Neutrophil (primary cell): ENCODE measurements at regions not wholly inside any gene's neighbourhood (a gene's known extent, or its start where the extent isn't known, plus 50 kb on each side); places are given as distances from the start of the nearest gene placed in this dataset.

Experiments used
- H3K27ac ChIP-seq: fragments of 200-600 bp; sonication (generic); 2 replicates; pipeline ENCODE4 v1.5.1; 2016; ENCODE audit warnings: mild to moderate bottlenecking, moderate library complexity
- H3K27me3 ChIP-seq: fragments of 200-600 bp; sonication (generic); 2 replicates; pipeline ENCODE4 v1.6.0; 2016; ENCODE audit warnings: mild to moderate bottlenecking
- H3K36me3 ChIP-seq: fragments of 200-600 bp; sonication (generic); 2 replicates; pipeline ENCODE4 v1.5.1; 2017
- H3K4me1 ChIP-seq, 2 experiments: fragments of 200-600 bp in 1 of 2; sonication (generic) in 1 of 2; 1 replicate in 1 of 2; 2 replicates in 1 of 2; pipeline versions ENCODE4 v1.5.1 to v1.6.1; 2013 to 2016; ENCODE audit warnings: low read depth in 1 of 2, low read length in 1 of 2, mild to moderate bottlenecking in 1 of 2, moderate library complexity in 1 of 2; ENCODE audit not compliant: control insufficient read depth in 1 of 2, insufficient read depth in 1 of 2
- H3K4me3 ChIP-seq, 2 experiments: fragments of 200-600 bp in 1 of 2; sonication (generic) in 1 of 2; 1 replicate in 1 of 2; 2 replicates in 1 of 2; pipeline ENCODE4 v1.5.1; 2013 to 2016; ENCODE audit warnings: low read depth in 1 of 2, low read length in 1 of 2, mild to moderate bottlenecking in 1 of 2, moderate library complexity in 1 of 2
- H3K9me3 ChIP-seq: fragments of 200-600 bp; sonication (generic); 2 replicates; pipeline ENCODE4 v1.5.1; 2016
- CTCF ChIP-seq: fragments of 200-600 bp; sonication (generic); IDR thresholded peaks from 2 replicates; pipeline ENCODE4 v1.5.1; 2016; ENCODE audit warnings: antibody characterized with exemption

DNA sequence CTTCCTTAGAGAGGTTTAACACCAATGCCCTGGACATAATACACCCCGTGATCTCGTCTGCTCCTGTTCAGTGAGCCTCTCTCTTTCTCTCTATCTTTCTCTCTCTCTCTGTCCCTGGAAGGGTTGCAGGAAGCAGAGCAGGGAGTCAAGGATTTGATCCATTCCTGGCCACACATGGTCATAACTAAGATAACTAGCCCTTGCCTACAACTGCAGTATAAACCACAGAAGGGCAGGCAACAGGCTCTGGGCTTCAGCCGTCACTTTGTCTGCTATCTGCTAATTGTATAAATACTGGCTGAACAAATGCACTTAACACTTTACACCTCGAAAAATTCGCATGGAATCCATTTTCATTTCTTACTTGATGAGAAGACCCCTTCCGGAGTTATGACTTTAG, 357.5 kb upstream of the RUNX1 start:
- H3K9me3 ChIP-seq, result no peaks in the 10 kb centered on the region
- no peaks in the 10 kb centered on the region for H3K36me3 ChIP-seq
- no peak overlapping the region for H3K27ac ChIP-seq
- no peak overlapping the region for H3K4me3 ChIP-seq
- no peak for TF ChIP-seq CTCF
- H3K27me3 ChIP-seq, result no peaks in the 10 kb centered on the region
- H3K4me1 ChIP-seq, result no peaks in the 10 kb centered on the region

GRCh38 chr21:35405981-35406380, 356.9 kb upstream of the RUNX1 start:
- no peaks in the 10 kb centered on the region for H3K36me3 ChIP-seq
- TF ChIP-seq CTCF, result no peak
- H3K9me3 ChIP-seq, result no peaks in the 10 kb centered on the region
- no peaks in the 10 kb centered on the region for H3K27me3 ChIP-seq
- no peak overlapping the region for H3K27ac ChIP-seq
- H3K4me3 ChIP-seq, result no peak overlapping the region
- no peaks in the 10 kb centered on the region for H3K4me1 ChIP-seq

- Histone ChIP-seq H3K27me3 (no peaks in the 10 kb centered on the region), H3K4me1 (peaks cover 4 to 12% of the 10 kb centered on the region in 2 experiments), H3K27ac (no peak overlapping the region), H3K36me3 (no peaks in the 10 kb centered on the region), H3K4me3 (no peak overlapping the region), H3K9me3 (no peaks in the 10 kb centered on the region)
- TF ChIP-seq CTCF, result no peak
Measured at GRCh38 chr21:35404247-35404646, 355.1 kb upstream of the RUNX1 start.

GRCh38 chr21:35402061-35402460, 353.0 kb upstream of the RUNX1 start:
- TF ChIP-seq CTCF, result no peak
- Histone ChIP-seq H3K27me3 (no peaks in the 10 kb centered on the region), H3K36me3 (no peaks in the 10 kb centered on the region), H3K4me3 (no peak overlapping the region), H3K4me1 (peaks cover 4 to 22% of the 10 kb centered on the region in 2 experiments), H3K27ac (no peak overlapping the region), H3K9me3 (no peaks in the 10 kb centered on the region)

- Histone ChIP-seq H3K9me3 (no peaks in the 10 kb centered on the region), H3K27me3 (no peaks in the 10 kb centered on the region), H3K27ac (no peak overlapping the region), H3K4me3 (no peak overlapping the region), H3K4me1 (peaks cover 4 to 22% of the 10 kb centered on the region in 2 experiments), H3K36me3 (no peaks in the 10 kb centered on the region)
- no peak for TF ChIP-seq CTCF
Measured at GRCh38 chr21:35401476-35401875, 352.4 kb upstream of the RUNX1 start.
